ENCODE measurements at regions not wholly inside any gene's neighbourhood (a gene's known extent, or its start where the extent isn't known, plus 50 kb on each side); places are given as distances from the start of the nearest gene placed in this dataset.

DNA sequence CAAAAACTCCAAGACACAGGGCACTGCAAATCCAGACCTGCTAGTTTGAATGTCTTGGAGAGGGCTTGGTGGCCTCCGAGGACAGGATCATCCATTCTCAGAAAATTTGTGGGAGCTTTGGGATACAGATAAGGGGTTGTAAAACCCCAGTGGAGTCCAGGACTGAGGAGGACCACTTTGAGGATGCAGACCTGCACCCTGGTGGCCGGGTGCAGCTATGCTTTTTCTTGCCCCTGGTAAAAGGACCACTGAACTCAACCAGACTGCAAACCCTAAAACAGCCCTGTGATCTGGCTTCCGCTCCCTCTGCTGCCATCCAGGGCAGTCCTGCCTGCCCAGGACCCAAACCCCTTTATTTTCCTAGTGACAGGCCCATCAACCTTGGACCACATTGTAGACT, 169.5 kb upstream of the DAAM1 start:
- TF ChIP-seq, protein P1, sequence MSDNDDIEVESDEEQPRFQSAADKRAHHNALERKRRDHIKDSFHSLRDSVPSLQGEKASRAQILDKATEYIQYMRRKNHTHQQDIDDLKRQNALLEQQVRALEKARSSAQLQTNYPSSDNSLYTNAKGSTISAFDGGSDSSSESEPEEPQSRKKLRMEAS (IDR thresholded peaks at IDR 0.05; ENCODE audit: insufficient read depth, insufficient read length), result no peak
- TF ChIP-seq, protein P2, sequence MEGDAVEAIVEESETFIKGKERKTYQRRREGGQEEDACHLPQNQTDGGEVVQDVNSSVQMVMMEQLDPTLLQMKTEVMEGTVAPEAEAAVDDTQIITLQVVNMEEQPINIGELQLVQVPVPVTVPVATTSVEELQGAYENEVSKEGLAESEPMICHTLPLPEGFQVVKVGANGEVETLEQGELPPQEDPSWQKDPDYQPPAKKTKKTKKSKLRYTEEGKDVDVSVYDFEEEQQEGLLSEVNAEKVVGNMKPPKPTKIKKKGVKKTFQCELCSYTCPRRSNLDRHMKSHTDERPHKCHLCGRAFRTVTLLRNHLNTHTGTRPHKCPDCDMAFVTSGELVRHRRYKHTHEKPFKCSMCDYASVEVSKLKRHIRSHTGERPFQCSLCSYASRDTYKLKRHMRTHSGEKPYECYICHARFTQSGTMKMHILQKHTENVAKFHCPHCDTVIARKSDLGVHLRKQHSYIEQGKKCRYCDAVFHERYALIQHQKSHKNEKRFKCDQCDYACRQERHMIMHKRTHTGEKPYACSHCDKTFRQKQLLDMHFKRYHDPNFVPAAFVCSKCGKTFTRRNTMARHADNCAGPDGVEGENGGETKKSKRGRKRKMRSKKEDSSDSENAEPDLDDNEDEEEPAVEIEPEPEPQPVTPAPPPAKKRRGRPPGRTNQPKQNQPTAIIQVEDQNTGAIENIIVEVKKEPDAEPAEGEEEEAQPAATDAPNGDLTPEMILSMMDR (IDR thresholded peaks at IDR 0.05; ENCODE audit: extremely low read depth in 1 of 2, insufficient read depth in 1 of 2, low read depth in 1 of 2, low read length in 2 of 2), result peak; percentile 11 to 35
- TF ChIP-seq POLR2A (IDR thresholded peaks at IDR 0.05; ENCODE audit: low read depth, low read length) (no peak), POLR2AphosphoS5 (IDR thresholded peaks at IDR 0.05; ENCODE audit: insufficient read depth, low read depth, low read length) (no peak), EZH2 (IDR thresholded peaks at IDR 0.05; ENCODE audit: borderline replicate concordance, low read depth, low read length, severe bottlenecking) (no peak), GATA2 (IDR thresholded peaks at IDR 0.05; ENCODE audit: insufficient read depth, insufficient read length, low read depth, low read length) (no peak)
